ENCODE measurements at regions not wholly inside any gene's neighbourhood (a gene's known extent, or its start where the extent isn't known, plus 50 kb on each side); places are given as distances from the start of the nearest gene placed in this dataset.

DNA sequence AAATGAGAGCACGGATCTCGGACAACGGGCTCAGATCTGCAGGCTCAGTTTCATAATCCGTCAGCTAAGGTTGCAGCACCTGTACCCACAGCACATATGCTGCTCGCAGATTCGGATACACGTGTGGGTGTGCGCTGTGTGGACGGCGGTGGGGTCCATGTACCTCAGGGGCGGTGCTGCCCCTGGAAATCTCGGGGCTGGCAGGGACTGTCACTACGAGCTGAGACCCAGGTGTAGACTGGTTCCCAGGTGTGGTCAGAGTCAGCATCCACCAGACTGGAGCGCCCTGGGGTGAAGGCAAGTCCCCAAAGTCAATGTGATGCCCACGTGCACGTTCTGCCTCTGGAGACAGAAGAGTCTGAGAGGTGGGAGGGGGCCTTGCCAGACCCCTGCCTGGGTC is 989.3 kb downstream of the BRD1 start:
- Histone ChIP-seq H3K4me2 (ENCODE audit: low read length) (no peak overlapping the region), H3K9me3 (ENCODE audit: control insufficient read depth, insufficient read depth, low read length) (peaks cover 8% of the 10 kb centered on the region), H3K4me1 (ENCODE audit: control insufficient read depth, low read length) (peaks cover 60% of the 10 kb centered on the region), H3K27ac (ENCODE audit: low read depth, low read length) (no peak overlapping the region), H3K79me2 (ENCODE audit: control insufficient read depth, low read length) (no peaks in the 10 kb centered on the region), H3K9me2 (replicated peaks; ENCODE audit: control insufficient read depth, low read length) (no peaks in the 10 kb centered on the region), H4K20me1 (ENCODE audit: control insufficient read depth, insufficient read depth, low read depth, low read length) (no peaks in the 10 kb centered on the region), H3K27me3 (ENCODE audit: control insufficient read depth, low read length) (peaks cover 23% of the 10 kb centered on the region), H3K36me3 (ENCODE audit: control insufficient read depth, low read length) (no peaks in the 10 kb centered on the region), H3F3A (ENCODE audit: control insufficient read depth, insufficient read depth) (peaks cover 10% of the 10 kb centered on the region), H3K4me3 (ENCODE audit: low read length) (no peak overlapping the region)
- TF ChIP-seq EZH2phosphoT487 (IDR thresholded peaks at IDR 0.05; ENCODE audit: borderline replicate concordance, low read length): no peak
- TF ChIP-seq, protein P1, sequence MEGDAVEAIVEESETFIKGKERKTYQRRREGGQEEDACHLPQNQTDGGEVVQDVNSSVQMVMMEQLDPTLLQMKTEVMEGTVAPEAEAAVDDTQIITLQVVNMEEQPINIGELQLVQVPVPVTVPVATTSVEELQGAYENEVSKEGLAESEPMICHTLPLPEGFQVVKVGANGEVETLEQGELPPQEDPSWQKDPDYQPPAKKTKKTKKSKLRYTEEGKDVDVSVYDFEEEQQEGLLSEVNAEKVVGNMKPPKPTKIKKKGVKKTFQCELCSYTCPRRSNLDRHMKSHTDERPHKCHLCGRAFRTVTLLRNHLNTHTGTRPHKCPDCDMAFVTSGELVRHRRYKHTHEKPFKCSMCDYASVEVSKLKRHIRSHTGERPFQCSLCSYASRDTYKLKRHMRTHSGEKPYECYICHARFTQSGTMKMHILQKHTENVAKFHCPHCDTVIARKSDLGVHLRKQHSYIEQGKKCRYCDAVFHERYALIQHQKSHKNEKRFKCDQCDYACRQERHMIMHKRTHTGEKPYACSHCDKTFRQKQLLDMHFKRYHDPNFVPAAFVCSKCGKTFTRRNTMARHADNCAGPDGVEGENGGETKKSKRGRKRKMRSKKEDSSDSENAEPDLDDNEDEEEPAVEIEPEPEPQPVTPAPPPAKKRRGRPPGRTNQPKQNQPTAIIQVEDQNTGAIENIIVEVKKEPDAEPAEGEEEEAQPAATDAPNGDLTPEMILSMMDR (IDR thresholded peaks at IDR 0.05; ENCODE audit: low read depth, low read length, poor library complexity, severe bottlenecking): no peak

DNA sequence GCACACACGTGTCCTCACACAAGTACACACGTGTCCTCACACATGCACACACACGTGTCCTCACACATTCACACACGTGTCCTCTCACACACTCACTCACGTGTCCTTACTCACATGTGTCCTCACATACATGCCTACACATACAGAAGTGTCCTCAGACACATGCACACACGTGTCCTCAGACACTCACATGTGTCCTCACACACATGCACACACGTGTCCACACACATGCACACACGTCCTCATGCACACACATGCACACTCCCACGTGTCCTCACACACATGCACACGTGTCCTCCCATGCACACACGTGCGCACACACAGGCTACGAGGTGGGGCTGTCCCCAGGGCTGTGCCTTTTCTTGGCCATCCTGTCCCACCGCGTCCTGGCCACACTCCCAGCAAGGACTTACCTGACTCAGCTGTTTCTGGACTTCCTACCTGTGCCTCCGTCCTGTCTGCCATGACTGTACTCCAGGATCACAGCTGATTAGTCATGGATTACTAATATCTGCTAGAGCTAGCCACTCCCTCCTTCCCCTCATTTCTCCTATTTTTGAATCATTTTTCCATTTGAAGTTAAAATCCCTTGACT is 990.2 kb downstream of the BRD1 start:
- no peaks in the 10 kb centered on the region for H3K36me3 ChIP-seq (ENCODE audit: control insufficient read depth, low read length)

DNA sequence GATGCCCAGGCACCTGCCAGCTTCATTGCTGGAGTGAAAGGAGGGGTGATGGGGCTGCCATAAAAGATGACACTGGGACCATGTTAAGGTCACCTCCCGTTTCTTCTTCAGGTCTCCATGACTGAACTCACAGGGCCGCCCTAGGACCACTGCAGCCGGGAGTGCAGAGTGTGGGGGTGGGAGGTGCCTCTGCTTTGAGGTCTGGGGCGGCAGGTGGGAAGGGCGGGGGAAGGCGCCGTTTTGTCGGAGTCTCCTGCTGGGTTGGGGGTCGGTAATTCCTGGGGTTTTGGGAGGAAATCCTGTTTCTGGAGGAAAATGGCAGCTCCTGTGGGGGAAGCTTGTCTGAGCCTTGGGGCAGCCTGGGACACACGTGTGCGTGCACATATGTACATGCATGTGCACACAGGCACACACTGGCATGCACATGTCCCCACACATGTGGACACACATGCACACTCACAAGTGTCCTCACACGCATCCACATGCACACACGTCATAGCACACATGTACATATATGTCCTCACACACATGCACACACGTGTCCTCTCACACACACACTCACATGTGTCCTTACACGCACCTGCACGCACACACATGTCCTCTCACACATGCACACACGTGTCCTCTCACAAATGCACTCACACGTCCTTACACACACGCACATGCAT is 990.9 kb downstream of the BRD1 start:
- Histone ChIP-seq H3K9me3 (ENCODE audit: control insufficient read depth, insufficient read depth, low read length) (peaks cover 10% of the 10 kb centered on the region), H3K4me2 (ENCODE audit: low read length) (no peak overlapping the region)
- TF ChIP-seq, protein P1 (IDR thresholded peaks at IDR 0.05; ENCODE audit: low read depth, low read length, poor library complexity, severe bottlenecking): no peak
- TF ChIP-seq EZH2phosphoT487 (IDR thresholded peaks at IDR 0.05; ENCODE audit: borderline replicate concordance, low read length): no peak

More for the DNA sequence above, 990.2 kb downstream of the BRD1 start:
- no peak overlapping the region for H3K4me2 ChIP-seq (ENCODE audit: low read length)
- no peak for TF ChIP-seq EZH2phosphoT487 (IDR thresholded peaks at IDR 0.05; ENCODE audit: borderline replicate concordance, low read length)
- TF ChIP-seq, protein P1 (IDR thresholded peaks at IDR 0.05; ENCODE audit: low read depth, low read length, poor library complexity, severe bottlenecking): no peak
- H3K4me3 ChIP-seq (ENCODE audit: low read length): no peak overlapping the region
- peaks cover 61% of the 10 kb centered on the region for H3K4me1 ChIP-seq (ENCODE audit: control insufficient read depth, low read length)
- peaks cover 8% of the 10 kb centered on the region for H3K9me3 ChIP-seq (ENCODE audit: control insufficient read depth, insufficient read depth, low read length)
- H3K27me3 ChIP-seq (ENCODE audit: control insufficient read depth, low read length): peaks cover 23% of the 10 kb centered on the region
- H3K79me2 ChIP-seq (ENCODE audit: control insufficient read depth, low read length): no peaks in the 10 kb centered on the region
- no peaks in the 10 kb centered on the region for H4K20me1 ChIP-seq (ENCODE audit: control insufficient read depth, insufficient read depth, low read depth, low read length)
- H3K9me2 ChIP-seq (replicated peaks; ENCODE audit: control insufficient read depth, low read length): no peaks in the 10 kb centered on the region
- peaks cover 12% of the 10 kb centered on the region for H3F3A ChIP-seq (ENCODE audit: control insufficient read depth, insufficient read depth)
- no peak overlapping the region for H3K27ac ChIP-seq (ENCODE audit: low read depth, low read length)

More for the DNA sequence above, 990.9 kb downstream of the BRD1 start:
- peaks cover 12% of the 10 kb centered on the region for H3F3A ChIP-seq (ENCODE audit: control insufficient read depth, insufficient read depth)
- peaks cover 61% of the 10 kb centered on the region for H3K4me1 ChIP-seq (ENCODE audit: control insufficient read depth, low read length)
- no peak overlapping the region for H3K27ac ChIP-seq (ENCODE audit: low read depth, low read length)
- no peaks in the 10 kb centered on the region for H3K79me2 ChIP-seq (ENCODE audit: control insufficient read depth, low read length)
- no peaks in the 10 kb centered on the region for H4K20me1 ChIP-seq (ENCODE audit: control insufficient read depth, insufficient read depth, low read depth, low read length)
- H3K9me2 ChIP-seq (replicated peaks; ENCODE audit: control insufficient read depth, low read length): no peaks in the 10 kb centered on the region
- H3K36me3 ChIP-seq (ENCODE audit: control insufficient read depth, low read length): no peaks in the 10 kb centered on the region
- peaks cover 21% of the 10 kb centered on the region for H3K27me3 ChIP-seq (ENCODE audit: control insufficient read depth, low read length)
- H3K4me3 ChIP-seq (ENCODE audit: low read length): no peak overlapping the region
